ENCODE measurements at regions not wholly inside any gene's neighbourhood (a gene's known extent, or its start where the extent isn't known, plus 50 kb on each side); places are given as distances from the start of the nearest gene placed in this dataset.
A peak's percentile ranks its signal among the peaks of the same experiment; 100 is the strongest.

DNA sequence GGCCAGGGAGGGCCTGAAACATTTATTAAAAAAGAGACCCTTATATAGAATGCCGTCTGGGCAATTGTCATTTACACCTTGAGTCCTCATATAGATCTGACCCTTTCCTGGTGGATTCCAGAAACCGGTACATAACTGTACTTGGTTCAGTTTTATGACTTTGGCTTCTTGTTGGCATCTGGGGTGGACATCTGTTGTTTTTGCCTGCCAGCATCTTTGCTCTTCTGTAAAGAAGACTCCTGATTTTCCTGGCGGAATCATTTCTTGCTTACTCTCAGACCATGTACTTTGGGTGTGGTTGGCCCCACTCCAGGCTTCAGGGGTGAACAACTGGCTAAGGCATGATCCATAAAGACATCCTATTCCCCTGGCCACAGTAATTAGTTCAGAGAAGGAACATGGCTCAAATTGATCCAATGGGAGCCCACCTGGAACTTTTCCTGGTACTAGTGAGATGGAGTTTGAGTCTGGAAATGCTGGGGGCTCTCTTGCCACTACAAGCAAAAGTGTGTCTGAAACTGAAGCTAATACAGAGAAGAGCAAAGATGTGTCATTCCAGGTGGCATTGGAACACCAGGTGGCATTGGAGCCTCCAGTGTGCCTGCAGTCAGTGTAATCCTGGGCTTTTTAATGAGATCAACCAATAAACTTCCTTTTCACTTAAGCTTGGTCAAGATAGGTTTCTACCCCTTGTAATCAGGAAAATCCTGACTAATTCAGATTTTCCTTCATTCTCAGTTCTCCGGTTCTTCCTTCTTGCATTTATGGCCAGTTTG lies 332.5 kb upstream of the CAMK1G start:
- DNase-seq = peak; percentile 53

DNA sequence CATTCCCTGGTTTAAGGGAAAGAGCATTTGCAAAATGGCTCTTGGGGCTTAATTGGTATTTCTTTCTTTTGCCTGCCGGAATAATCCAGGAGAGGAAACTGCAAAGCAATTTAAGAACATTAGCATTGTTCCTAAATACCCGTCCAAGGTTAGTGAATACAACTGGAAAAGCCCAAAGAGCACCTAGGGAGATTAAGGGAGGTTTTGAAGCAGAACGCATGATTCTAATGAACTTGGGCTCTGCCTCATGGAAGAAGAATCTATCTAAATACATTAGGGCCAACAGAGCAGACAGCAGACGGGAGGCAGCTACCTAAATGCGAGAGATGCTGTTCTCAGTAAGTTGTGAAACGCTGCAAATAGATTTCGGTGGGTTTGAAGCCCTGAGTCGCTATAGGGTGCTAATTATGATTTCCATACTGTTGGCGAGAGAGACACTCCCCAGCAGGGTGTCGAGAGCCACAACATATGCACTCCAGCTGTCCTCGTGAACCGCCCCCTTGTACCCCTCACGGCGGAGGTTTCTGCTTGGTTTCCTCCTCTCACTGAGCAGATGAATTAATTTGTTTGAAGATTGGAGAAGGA lies 326.7 kb upstream of the CAMK1G start:
- DNase-seq = no peak

DNA sequence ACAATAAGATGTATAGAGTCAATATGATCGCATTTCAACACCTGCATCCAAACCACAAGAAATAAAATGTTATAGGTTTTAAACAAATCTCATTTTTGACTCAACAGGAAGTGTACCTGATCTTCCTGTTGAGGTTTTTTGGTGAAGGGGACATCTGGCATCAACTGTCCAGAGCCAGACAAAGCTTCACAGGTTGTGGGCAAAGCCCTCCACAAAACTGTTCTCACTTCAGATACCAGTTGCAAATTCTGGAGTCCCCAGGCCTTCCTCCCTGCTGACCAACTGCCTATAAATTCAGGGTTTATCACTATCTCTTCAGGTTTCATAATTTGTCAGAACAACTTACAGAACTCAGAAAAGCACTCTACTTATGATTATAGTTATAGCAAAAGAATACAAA lies 326.1 kb upstream of the CAMK1G start:
- DNase-seq = no peak

DNA sequence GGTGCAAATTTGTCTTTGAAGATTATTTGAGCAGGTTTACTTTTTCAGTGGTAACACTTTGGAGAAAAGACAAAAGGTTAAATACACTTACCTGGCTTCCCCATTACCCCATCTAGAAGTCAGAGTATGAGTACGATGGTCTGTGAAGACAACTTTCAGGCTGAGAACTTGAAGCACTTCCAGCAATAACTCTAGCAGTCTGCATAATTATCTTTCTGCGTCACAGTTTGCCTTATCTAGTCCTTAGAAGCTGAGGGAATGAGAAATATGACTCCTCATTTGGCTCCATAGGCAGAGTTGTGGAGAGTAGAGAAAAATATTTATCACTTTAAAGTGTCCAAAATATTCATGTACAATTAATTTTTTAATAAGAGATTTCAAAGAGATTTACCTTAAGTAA lies 323.4 kb upstream of the CAMK1G start:
- DNase-seq = no peak

DNA sequence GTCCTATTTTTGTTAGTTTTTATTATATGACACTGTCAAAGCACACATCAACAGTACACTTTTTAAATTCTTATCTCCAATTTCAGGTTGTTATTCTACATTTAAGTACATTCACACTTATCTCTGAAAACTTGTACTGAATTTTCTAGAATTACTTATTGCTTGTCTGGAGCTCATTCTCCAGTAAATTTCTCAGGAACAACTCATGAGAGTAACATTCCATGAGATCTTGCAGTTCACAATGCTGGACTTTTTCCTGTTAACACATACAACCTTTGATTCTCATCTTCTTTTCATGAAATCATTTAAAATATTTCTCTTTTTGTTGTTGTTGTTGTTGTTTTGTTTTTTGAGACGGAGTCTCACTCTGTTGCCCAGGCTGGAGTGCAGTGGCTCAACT lies 320.9 kb upstream of the CAMK1G start:
- DNase-seq = no peak

DNA sequence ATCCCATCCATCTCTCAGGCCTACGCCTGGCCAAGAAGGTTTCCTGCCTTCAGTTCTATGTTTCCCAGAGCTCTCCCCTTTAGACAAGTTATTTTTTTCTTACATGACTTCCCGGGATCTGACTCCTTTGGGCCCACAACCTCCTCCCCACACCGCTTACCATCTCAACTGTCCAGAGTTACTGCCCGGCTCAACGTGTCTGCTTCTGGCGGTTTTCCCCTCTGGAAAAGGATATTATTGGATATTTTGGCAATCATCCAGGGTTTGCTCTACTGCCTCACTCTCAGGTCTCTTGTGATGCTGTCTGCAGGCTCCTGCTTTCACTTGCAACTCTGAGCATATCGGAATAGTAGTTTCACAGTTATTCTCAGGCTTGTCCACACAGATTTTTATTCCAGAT lies 318.2 kb upstream of the CAMK1G start:
- no peak for DNase-seq

DNA sequence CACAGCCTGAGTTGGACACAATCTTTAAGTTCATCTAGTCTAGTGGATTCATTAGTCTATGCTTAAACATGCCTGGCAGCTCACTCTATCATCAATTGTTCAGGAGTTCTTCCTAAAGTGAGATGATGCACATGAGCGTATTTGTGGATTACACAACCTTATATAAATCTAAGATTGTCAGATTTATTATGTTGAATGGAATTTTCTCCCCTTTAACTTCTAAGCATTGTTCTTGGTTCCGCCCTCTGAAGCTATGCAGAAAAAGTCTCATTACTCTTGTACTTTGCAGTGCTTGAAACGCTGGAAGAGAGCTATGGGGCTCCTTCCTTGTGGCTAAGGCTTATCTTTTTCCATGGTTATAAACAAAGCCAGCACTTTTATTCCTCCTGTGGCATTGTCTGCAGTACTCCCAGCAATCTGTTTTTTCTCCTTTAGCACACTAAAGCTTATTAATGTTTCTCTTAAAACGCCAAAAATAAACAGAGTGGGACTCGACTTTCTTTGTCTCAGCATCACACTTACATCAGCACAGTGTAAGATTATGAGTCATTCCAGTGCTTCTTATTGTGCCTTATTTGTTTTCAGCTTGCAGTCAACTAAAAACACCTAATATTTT lies 316.8 kb upstream of the CAMK1G start:
- peak; percentile 14 for DNase-seq

DNA sequence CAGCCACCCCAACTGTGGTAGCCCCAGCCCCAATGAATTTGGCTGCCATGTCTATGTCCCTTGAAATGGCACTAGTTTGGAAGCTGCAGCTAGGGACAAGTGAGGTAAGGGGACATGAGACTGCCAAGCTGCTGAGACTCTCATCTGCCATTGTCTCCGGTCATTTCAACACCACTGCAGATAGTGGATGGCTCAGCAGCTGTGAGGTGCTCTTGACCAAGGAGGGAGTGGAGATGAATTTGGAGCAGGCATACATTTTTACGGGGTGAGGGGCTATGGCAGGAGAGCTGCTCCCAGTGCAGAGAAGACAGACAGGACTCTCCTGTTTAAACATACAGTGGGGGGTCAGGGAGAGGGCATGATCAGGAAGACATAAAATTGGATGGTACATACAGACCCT lies 315.5 kb upstream of the CAMK1G start:
- DNase-seq = no peak

DNA sequence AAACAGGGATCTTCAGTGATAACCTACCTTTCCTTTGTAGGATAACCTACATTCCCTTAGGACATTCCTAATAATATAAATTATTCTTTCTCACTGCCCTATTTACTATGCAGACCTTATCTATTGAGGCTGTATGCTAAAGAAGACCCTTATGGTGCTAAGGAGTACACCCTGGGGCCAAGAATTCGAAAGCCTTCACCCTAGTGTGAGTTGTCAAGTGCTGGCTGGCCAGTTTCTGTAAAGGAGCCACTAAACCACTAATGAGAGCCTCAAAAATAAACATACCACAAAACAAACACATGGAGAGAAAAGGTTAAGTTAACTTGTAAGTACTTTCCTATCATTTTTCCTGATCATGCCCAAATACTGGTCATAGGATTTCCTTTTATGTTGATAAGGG lies 315.0 kb upstream of the CAMK1G start:
- peak; percentile 32 for DNase-seq

DNA sequence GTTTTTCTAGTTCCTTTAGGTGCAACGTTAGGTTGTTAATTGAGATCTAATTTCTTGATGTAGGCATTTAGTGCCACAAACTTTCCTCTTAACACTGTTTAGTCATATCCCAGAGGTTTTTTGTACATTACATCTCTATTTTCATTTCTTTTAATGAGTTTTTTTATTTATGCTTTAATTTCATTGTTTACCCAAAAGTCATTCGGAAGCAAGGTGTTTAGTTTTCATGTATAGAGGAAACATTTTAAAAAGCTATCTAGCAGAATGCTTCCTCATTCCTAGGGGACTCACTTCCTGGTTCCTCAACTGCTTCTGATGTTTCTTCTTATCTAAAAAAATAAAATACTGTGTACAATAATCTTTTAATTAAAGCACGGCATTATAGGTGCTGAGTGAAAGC lies 307.2 kb upstream of the CAMK1G start:
- DNase-seq = no peak

DNA sequence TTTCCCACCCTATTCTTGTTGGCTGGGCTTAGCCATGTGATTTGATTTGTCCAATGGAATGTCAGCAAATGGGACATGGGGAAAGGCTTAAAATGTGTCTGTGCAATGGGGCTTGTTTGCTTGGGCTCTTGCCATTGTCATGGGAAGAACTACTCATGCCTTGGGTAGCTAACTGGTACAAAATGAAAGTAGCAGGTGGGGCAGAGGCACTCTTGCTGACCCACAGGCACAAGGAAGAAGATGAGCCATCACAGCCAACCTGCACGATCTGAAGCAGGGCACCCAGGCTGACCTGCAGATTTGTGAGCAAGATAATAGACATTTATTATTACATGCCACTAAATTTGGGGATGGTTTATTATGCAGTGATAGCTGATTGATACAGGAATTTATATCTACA lies 305.9 kb upstream of the CAMK1G start:
- DNase-seq = no peak

DNA sequence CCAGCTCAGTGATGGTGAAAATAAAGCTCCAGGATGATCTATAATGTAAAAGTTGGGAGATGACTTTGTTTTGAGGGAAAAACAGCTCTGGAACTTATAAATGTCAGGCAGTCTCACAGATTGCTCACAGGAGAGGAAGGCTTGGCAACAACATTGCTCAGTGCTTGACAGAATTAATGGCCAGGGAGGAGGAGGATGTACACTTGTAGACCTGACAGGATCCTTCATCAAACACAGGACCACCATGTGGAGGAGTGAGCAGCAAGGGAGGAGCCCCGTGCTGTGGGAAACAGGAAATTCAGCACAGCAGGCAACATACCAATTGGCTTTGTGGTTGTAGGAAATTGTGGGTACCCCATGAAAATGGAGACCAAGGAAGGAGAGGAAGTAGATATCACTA lies 291.8 kb upstream of the CAMK1G start:
- no peak for DNase-seq

DNA sequence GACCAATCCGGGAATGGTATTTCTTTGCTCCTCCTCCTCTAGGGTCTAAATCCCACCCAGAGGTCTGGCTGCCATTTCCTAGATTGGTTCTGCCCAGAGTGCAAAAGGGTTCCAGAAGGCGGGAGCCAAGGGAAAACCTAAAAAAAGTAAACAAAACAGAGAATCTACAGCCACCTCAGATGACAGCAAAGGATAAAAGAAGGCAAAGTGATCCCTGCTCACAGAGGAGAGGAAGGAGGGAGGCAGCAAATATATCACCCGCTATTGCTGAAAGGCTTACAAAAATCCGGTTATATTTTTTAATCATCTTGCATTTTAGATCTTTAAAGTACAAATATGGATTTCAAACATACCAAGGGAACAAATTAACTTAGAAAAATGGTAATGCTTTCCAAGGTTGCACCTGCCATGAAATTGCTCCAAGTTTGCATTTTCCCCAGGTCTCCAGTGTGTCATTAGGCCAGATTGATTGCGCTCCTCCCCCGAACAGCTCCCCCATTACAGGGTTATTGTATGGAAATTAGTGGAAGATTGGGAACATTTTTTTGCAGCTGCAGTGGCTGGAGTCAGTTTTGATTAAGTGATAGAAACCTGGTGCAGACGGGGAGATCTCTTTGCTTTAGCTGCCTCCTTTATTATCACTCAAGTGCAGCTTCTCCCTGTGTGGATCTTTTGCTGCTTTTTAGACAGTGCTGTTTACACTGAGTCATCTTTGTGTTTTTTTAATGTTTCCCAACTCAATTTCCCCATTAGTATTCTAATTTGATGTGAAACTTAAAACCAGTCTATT lies 280.5 kb upstream of the CAMK1G start:
- DNase-seq = no peak

DNA sequence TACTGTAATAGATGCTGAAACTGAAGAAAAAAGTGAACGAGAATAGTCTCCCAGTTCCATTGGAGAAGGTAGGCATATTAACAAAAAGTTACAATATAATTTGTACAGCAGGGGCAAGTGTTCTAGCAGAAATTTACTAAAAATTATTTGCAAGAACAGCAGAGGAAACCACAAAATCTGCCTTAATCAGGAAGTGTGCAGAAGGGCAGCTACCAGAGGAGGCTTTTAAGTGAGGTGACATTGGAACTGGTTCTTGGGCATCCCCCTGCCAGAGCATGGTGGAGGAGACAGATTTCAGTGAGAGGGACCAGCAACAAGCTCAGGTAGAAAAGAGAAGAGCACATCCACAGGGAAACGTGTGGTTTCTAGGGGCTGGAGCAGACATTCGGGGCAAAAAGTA lies 279.3 kb upstream of the CAMK1G start:
- no peak for DNase-seq

DNA sequence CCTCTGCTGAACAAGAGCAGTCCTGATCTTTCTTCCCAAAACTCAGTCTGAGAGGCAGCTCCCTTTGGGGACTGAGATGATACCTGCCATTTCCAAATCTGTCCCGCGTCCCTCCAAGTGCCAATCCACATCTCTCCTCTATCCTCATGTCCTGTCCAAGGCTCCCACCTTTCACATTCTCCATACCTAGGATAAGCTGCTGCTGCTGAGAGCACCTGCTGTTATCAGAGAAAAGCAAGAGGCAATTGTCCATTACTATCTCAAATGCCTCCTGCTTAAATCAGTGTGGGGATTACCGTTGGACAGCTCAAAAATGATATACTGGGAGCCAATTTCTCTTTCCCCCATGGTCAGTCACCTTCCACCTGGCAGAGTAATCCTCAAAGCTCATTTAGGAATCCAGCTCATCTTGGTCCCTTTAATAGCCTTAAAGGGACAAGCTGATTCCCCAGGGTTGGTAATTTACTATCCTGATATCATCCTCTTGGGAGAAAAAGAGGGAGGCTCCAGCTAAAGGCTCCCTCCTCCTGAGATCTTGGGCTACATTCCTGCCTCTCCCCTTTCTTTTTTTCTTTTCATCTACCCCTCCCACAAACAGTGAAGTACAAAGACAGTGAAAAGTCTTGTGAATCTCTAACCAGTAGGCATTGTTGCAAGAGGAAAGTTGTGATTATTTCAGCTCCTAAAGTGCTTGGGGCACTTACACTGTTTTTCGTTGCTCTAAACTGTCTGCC lies 278.1 kb upstream of the CAMK1G start:
- DNase-seq = no peak

DNA sequence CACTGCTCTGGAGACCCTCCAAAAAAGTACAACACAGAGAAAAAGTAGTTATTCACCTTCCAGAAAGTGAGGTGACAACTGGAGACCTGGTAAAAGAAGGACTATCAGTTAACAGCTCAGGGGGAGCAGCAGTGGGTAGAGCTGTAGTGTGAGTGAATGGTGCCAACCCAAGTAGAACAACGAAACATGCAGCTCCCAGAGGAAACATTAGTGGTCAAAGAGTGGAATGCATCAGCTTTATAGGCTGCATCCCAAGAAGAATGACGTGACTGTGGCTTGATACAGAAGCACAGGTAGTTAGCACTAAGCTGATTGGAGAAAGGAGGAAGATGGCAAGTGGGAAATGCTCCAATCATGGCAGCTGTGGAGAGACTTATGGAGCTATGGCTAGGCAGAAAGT lies 275.7 kb upstream of the CAMK1G start:
- DNase-seq = no peak

DNA sequence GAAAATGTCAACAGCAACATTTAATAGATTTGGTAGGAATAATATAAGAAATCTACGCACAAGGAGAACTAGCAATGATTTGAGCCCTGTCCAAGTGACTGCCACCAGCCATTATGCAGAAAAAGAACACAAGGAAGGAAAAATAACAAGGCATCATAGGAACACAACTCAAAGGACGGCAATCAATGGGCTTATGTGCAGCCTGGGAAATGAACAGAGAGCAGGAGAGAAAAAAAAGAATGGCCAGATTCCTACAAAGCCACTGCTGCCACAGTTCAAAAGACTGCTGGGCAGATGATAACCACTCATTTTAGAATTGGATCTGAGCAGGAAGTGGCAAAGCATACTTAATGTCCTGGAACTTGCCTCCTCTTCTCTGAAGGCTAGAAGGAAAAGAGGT lies 274.3 kb upstream of the CAMK1G start:
- DNase-seq = no peak

DNA sequence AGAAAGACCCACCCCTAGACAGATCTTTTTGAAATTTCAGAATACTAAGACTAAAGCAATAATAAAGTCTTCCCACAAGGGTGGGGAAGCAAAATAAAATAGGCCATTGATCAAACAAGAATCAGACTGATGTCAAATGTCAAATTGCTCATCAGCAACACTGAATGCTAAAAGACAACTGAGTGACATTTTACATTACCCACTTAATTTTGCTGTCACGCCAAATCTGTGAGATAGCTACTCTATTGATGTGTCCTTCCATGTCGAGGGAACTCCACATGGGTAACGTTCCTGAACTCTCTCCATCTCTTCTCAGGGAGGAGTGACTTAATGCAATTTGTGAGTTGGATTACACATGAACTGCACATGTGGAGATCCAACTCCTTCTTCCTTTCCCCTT lies 271.7 kb upstream of the CAMK1G start:
- DNase-seq = no peak

DNA sequence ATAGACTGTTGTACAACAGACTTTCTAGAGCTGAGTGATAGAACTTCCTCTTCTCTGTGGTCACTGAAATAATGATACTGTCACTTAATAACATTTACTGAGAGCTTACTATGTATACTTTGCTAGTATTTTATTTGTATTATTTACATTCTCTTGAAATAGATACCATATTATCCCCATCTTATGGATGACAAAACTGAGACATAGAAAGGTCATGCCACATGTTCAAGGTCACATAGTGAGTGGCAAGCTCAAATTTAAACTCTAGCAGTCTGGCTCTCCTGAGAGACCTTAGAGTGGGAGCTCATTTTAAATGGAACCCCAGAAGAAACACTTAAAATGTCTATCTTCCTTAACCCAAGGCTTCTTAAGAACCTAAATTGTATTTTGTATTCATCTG lies 266.6 kb upstream of the CAMK1G start:
- DNase-seq = no peak

DNA sequence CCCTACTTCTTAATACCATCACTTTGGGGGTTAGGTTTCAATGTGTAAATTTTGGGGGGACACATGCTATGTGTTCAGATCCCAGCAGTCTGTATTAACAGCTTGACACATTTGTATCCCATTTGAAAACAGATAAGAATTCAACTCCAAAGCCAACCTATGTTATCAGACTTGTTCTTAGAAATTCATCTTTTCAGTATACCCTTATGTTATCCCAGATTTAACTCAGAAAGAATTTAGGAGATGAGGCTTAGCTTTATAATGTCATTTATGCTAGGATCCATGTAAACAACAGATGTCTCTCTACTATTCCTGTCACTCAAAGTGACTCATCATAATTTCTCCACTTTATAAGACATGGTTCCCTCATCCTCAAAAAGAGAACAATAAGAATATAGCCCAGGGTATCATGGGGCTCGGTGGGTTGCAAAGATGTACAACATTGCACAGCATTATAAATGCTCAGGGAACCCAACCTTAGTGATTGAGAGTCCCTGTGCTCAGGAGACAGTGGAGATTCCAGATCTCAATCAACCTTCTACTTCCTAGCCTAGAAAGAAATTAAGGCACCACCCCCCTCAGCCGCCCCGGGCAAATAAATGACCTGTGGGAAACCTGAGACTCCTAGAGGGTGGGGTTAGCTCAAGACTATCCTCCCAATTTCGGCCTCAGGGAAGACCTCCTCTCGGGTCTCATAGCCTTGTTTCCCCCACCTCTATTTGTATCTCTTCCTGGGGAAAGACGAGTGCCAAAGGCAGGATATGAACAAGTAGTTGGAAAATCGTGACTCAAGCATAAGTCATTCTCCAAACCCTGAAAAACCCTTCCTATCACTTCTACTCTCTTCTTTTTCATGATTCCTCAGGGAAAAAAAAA lies 265.1 kb upstream of the CAMK1G start:
- no peak for DNase-seq

DNA sequence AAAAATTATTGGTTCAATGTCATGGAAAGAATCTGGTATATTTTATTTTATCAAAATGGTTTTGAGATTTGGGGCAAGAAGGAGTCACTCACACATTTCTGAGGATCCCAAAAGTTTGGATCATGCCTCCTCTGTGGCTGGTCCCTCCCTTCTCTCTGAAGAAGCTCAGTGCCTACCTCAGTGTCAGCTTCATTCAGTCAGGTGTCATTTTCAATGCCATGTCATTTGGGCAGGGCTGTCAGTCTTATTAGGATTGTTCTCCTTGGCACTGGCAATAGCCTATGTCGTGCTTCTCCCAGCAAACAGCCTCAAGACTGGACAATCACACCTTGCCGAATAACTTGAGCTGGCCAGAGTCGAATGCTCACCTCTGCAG lies 264.5 kb upstream of the CAMK1G start:
- DNase-seq = no peak

DNA sequence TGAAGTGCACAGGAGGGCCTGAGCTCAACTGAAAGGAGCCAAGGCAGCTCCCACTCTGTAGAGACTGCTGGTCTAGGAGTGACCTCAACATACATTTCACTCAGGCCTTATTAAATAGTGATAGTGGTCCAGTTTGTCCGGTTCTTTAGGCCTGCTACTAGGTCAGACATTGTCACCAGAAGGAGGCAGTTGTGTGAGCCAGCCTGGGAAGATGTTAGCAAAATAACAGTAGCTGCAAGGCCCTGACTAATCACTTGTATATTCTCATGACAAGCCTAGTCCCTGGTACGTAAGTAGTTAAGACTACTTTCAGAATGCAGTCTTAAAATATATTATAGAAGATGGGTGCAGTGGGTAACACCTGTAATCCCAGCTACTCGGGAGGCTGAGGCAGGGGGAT lies 264.0 kb upstream of the CAMK1G start:
- DNase-seq = no peak

Data from DMS79 treated with DMSO at 0.1 percent for 48 hours (cell line).